Esophagus muscularis mucosa (tissue), 4 donors: ENCODE measurements at regions not wholly inside any gene's neighbourhood (a gene's known extent, or its start where the extent isn't known, plus 50 kb on each side); places are given as distances from the start of the nearest gene placed in this dataset.

Experiments used
- EP300 ChIP-seq: sonication (generic); formaldehyde crosslinking; IDR thresholded peaks from one replicate; pipeline ENCODE4 v1.6.1; 2017; ENCODE audit warnings: antibody characterized with exemption
- POLR2A ChIP-seq: fragments of 450-650 bp; IDR thresholded peaks from one replicate; pipeline ENCODE4 v1.6.1; 2017; ENCODE audit warnings: antibody characterized with exemption, moderate library complexity, mild to moderate bottlenecking, low read depth
- POLR2AphosphoS5 ChIP-seq, 2 donors: sonication (generic); formaldehyde crosslinking; IDR thresholded peaks; one replicate each; pipeline ENCODE4 v1.6.1; 2017; ENCODE audit warnings: antibody characterized with exemption in 2 of 2
- TF ChIP-seq, protein P1 (sequence below), 3 experiments: fragments of 200-600 bp in 2 of 3; fragments of 450-650 bp in 1 of 3; sonication (generic) in 2 of 3; IDR thresholded peaks; one replicate each; pipeline ENCODE4 v1.5.1; 2017 to 2019; ENCODE audit warnings: antibody characterized with exemption in 3 of 3, mild to moderate bottlenecking in 2 of 3, moderate library complexity in 1 of 3

DNA sequence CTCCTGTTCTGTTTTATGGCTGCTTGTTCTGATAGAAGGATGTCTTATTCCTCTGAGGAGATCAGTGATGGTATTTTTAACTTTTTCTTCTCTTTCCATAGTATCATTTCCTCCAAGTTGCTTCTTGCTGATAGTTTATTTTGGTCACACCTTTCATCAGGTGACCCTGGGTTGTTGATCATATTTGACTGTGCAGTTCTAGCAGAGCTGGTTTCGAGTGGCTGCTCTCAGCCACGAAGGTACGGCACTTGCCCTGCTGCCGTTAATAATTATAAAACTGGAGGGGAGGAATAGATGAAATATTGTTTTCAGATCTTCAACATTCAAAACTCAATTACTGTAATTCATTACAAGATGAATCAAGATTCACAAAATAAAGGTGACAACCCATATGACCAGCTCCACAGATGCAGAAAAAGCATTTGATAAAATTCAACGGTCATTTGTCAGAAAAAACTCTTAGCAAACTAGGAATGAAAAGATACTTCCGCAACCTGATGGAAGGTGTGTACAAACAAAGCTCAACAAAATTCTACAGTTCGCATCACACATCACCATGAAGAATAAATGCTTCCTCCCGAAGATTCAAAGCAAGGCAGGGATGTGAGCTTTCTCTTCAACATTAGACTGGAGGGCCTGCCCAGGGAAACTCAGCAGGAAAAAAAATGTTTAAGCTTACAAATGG is 59.2 kb upstream of the RTL6 start:
- TF ChIP-seq, protein P1, sequence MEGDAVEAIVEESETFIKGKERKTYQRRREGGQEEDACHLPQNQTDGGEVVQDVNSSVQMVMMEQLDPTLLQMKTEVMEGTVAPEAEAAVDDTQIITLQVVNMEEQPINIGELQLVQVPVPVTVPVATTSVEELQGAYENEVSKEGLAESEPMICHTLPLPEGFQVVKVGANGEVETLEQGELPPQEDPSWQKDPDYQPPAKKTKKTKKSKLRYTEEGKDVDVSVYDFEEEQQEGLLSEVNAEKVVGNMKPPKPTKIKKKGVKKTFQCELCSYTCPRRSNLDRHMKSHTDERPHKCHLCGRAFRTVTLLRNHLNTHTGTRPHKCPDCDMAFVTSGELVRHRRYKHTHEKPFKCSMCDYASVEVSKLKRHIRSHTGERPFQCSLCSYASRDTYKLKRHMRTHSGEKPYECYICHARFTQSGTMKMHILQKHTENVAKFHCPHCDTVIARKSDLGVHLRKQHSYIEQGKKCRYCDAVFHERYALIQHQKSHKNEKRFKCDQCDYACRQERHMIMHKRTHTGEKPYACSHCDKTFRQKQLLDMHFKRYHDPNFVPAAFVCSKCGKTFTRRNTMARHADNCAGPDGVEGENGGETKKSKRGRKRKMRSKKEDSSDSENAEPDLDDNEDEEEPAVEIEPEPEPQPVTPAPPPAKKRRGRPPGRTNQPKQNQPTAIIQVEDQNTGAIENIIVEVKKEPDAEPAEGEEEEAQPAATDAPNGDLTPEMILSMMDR (IDR thresholded peaks at IDR 0.05), result no peak
- no peak for TF ChIP-seq EP300
- TF ChIP-seq POLR2AphosphoS5 (IDR thresholded peaks at IDR 0.05), result no peak
- no peak for TF ChIP-seq POLR2A
